HG03521 (cell line): ENCODE measurements at regions not wholly inside any gene's neighbourhood (a gene's known extent, or its start where the extent isn't known, plus 50 kb on each side); places are given as distances from the start of the nearest gene placed in this dataset.

Experiments
- ATAC-seq: cut with Tn5 transposase; IDR thresholded peaks from one replicate; pipeline ENCODE4 v1.9.1; 2021; ENCODE audit warnings: mild to moderate bottlenecking, moderate library complexity; ENCODE audit not compliant: unreplicated experiment

- no peak for ATAC-seq
These were observed 275.6 kb downstream of the BRD1 start for GRCh38 chr22:49551897-49552614.

GRCh38 chr22:49551446-49551845 lies 276.2 kb downstream of the BRD1 start:
- ATAC-seq = no peak

GRCh38 chr22:49550766-49551362 lies 276.8 kb downstream of the BRD1 start:
- ATAC-seq = no peak

DNA sequence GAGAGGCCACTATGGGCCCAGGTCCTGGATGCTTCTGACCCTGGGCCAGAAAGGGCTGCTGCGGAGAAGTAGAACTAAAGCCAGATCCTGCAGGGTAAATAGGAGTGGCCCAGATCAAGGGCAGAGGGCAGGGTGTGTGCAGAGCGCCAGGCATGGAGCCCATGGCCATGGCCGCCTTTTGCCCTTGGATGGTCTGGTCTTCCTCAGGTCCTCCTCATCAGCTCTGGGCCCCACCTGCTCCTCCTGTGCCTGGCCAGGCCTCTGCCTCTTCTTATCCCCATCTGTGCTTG lies 277.6 kb downstream of the BRD1 start:
- ATAC-seq = no peak

DNA sequence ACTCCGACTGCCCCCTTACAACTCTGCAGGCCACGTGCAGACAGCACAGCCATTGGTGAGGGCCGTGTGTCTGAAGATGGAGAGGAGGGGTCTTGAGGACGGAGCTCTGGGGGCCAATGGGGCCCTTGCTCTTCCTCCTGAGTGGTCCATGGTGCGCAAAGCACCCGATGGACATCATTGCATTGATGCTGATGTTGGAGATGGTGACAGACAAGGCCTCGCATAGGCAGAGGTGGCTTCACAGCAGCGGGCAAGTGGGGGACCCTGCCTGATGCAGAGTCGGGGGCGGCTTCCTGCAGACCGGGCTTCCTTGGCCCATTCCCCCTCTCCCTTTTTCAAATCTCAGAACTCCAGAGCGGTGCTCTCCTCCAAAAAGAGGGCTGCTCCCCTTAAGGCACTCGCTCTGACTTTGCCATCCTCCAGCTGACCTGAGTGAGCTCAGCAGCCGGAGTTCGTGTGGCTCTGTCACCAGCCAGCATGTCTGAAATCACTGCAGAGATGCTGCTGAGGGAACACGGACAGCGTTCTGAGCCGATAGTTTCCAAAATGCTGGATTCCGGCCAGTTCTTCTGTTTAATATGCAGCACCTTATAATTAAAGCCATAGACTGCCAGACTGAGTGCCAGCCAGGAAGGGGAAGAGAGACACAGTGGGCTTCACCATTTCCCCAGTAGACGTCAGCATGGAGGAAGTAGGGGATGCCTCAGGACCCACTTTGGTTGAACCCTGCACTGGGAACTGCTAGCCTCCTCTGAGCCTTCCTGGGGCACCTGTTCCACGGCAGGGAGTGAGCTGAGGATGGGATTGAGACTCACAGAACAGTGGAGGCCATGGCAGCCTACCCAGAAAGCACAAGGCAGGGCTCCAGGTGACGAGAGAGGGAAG lies 278.2 kb downstream of the BRD1 start:
- ATAC-seq = no peak

- ATAC-seq = no peak
These were observed 279.1 kb downstream of the BRD1 start for GRCh38 chr22:49548356-49549202.

GRCh38 chr22:49547751-49548239 lies 279.9 kb downstream of the BRD1 start:
- no peak for ATAC-seq

DNA sequence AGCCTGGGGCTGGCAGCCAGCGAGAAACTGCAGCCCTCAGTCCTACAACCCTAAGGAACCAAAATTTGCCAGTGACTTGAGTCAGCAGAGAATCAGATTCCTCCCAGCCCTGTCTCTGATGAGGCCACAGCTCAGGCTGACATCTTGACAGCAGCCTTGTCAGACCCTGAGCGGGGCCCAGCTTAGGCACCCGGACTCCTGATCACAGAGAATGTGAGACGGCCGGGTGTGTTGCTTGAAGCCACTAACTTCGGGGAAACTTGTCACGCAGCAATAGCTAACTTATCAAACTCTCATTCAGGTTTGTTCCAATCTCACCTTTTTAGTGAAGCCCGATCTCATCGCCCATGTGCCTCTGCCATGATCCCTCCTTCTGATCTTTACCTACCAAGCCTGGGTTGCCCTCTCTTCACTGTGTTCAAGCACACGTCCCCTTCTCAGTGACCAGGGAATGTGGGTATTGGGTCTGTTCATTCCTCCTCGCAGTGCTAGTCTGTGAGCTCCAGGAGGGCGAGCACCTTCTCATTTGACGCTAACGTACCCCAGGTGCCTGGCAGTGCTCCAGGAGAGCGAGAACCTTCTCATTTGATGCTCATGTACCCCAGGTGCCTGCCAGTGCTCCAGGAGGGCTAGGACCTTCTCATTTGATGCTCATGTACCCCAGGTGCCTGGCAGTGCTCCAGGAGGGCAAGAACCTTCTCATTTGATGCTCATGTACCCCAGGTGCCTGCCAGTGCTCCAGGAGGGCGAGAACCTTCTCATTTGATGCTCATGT lies 280.7 kb downstream of the BRD1 start:
- ATAC-seq = no peak

DNA sequence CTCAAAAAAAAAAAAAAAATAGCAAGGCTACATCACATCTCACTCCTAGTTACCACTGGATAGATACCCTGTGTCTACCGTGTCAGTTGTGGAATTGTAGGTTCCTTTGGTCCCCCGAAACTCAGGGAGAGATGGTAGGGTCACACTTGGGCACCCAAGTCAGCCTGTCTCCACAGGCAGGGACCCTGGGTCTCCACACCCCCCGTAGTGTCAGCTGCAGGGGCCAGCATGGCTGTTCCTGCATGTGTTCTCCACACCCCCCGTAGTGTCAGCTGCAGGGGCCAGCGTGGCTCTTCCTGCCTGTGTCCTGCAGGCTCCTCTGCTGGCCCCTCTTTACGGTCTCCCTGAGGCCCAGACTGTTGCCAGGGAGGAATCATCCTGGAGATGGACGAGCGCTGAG lies 282.1 kb downstream of the BRD1 start:
- no peak for ATAC-seq

GRCh38 chr22:49544286-49544685 lies 283.4 kb downstream of the BRD1 start:
- ATAC-seq = no peak

DNA sequence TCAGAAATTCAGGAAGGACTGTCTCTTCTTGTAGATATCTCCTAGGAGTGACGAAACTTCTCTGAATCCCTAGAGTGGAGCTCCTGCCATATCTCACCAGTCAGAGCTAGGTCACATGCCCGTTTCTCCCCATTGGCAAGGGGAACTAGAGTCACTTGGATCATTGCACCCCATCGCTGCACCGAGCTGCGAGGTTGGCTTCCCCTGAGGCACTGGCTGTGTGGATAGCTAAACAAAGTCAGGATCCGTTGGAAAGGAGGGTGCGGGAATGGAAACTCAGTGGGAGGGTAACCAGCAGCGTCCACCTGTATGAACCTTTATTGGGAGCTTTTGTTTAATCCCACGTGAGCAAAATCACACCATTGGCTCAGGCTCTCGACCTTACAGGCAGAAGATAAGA lies 283.8 kb downstream of the BRD1 start:
- ATAC-seq = no peak

- no peak for ATAC-seq
These were observed 285.9 kb downstream of the BRD1 start for GRCh38 chr22:49541693-49542230.

DNA sequence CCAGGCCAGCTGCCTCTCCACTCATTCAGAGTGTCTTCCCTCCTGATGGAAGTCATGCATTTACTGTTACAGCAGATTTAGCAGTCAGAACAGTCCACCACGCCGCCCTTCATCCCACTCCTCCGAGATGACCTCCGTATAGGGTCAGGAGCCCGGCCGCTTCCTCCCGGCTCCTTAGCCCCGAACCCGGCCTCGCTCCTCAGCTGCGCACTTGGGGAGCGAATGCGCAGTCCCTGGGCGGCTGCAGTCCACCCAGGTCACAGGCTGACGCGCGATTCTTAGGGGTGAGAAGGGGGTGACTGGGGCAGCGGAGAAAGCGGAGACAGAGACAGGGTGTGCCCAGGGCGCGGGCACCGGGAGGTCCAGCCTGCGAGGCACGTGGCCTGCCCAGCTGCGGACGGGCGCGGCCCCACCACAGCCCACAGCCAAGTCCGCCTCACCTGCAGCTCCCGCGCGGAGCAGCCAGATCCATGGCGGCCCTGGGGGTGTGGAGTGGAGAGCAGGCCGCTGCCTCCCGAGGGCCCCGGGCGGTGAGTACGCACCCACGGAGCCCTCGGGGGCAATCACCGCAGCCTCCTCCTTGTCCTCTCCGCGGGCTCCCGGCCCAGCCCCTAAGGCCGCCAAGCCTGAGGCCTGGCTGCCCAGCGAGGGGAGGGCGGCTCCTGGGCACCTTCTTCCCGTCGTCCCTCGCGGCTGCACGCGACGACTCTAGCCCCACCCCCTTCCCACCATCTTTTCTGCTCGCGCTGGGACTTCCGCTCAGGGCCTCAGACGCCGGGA lies 286.6 kb downstream of the BRD1 start:
- ATAC-seq = no peak

DNA sequence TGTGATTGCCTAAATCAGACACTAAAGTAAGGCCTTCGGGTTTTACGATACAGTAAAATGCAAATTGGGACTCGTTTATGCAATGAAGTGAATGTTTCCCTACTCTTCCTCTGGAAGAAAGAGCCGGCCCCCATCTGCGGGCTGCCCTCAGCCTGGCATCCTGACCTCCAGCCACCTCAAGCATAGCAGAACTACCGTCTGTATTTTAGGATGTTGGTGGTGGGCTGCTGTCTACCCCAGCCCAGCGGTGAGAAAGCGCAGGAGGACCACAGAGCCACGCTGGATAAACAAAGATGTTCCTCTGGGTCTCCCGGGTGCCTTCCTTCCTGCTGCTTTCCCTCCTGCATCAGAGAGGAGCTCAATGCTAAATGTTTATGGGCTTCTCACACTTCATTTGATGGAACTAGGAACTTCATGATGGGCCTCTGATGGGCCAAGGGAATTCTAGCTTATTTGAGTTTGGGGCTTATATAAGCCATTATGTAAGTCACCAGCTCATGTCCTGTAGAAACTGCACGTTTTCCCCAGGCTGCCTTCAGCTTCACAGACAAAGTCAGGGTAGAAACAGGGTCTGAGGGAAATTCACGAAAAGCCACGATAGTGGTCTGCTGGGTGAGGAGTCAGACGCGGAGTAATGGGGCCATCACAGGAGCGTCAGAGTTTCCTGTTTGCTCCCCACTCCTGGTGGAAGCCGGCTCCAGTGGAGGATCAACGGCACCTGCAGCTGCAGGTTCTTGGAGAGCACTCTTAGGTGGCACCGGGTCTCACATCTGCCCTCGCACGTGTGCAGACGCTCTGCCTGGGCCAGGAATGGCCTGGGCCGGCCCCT lies 287.4 kb downstream of the BRD1 start:
- ATAC-seq = no peak

GRCh38 chr22:49538006-49538405 lies 289.7 kb downstream of the BRD1 start:
- ATAC-seq = no peak

DNA sequence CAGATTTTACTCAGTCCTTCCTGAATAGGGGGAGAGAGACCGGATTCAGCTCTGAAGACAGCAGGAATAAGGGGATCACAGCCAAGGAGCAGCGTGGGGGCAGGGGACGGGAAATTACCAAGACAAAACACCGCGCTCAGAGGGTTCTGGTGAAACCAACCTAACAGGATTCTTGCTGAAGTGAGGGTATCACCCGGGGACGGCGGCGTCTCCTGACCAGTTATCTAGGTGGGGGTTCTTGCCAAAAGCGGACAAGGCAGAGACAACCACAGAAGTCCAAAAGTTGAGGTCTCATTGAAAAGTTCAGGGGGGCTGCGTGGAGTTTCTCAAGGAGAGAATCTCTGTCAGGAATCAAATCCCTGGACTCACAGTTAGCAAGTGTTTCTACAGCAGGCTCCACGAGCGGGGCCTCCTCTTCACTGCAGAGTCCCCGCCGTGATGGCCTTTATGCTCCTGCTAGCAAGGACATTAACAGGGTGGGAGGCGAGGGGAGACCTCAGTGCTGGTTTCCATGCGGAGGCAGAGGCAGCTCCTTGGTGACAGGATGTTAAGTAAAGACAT lies 291.0 kb downstream of the BRD1 start:
- no peak for ATAC-seq

GRCh38 chr22:49535527-49536125 lies 292.0 kb downstream of the BRD1 start:
- ATAC-seq = no peak

GRCh38 chr22:49535126-49535525 lies 292.5 kb downstream of the BRD1 start:
- no peak for ATAC-seq
